PC-9 (cell line): ENCODE measurements at regions not wholly inside any gene's neighbourhood (a gene's known extent, or its start where the extent isn't known, plus 50 kb on each side); places are given as distances from the start of the nearest gene placed in this dataset.
A peak's percentile ranks its signal among the peaks of the same experiment; 100 is the strongest.

Experiments
- BruUV-seq: library from RNA; stranded (reverse); fragments of 400-500 nt; replicated peaks from 2 replicates; lab custom pipeline; 2021; lab: Mats Ljungman, UMichigan
- CTCF ChIA-PET: fragments of 300-600 bp; sonication (Branson Sonifier 250); formaldehyde crosslinking; loops from one replicate; lab custom pipeline; 2022; ENCODE audit warnings: antibody characterized with exemption; lab: Charles Lee
- POLR2A ChIA-PET: fragments of 300-600 bp; sonication (Branson Sonifier 250); formaldehyde crosslinking; loops from one replicate; lab custom pipeline; 2022; ENCODE audit warnings: antibody characterized with exemption; ENCODE audit not compliant: unreplicated experiment; lab: Charles Lee
- DNase-seq, 2 experiments: peaks; one replicate each; pipeline versions ENCODE4 v3.0.0 to v3.0.0-alpha.2; 2015 to 2022; ENCODE audit warnings: mixed read lengths in 1 of 2
- H2AFZ ChIP-seq: fragments of 200-600 bp; sonication (generic); 2 replicates; pipeline ENCODE4 v1.8.1; 2017; ENCODE audit warnings: antibody characterized with exemption
- H3F3A ChIP-seq: fragments of 200-600 bp; sonication (generic); 2 replicates; pipeline ENCODE4 v1.8.1; 2017; ENCODE audit warnings: antibody characterized with exemption, mild to moderate bottlenecking, low read depth; ENCODE audit not compliant: insufficient read depth
- H3K27ac ChIP-seq: fragments of 200-600 bp; sonication (generic); 2 replicates; pipeline ENCODE4 v1.6.1; 2016; ENCODE audit warnings: mixed run types
- H3K27me3 ChIP-seq: fragments of 200-600 bp; sonication (generic); 2 replicates; pipeline ENCODE4 v1.6.1; 2016; ENCODE audit warnings: low read depth, mixed run types; ENCODE audit not compliant: insufficient read depth
- H3K36me3 ChIP-seq: fragments of 200-600 bp; sonication (generic); 2 replicates; pipeline ENCODE4 v1.6.1; 2016; ENCODE audit warnings: low read depth, mixed run types
- H3K4me1 ChIP-seq: fragments of 200-600 bp; sonication (generic); replicated peaks from 2 replicates; pipeline ENCODE4 v1.6.1; 2016; ENCODE audit warnings: mixed run types; ENCODE audit not compliant: insufficient read depth
- H3K4me2 ChIP-seq: fragments of 200-600 bp; sonication (generic); 2 replicates; pipeline ENCODE4 v1.6.1; 2017; ENCODE audit warnings: mixed run types
- H3K4me3 ChIP-seq: fragments of 200-600 bp; sonication (generic); 2 replicates; pipeline ENCODE4 v1.6.1; 2016; ENCODE audit warnings: mixed run types
- H3K79me2 ChIP-seq: fragments of 200-600 bp; sonication (generic); 2 replicates; pipeline ENCODE4 v1.6.1; 2017; ENCODE audit warnings: low read depth, mixed run types
- H3K9me2 ChIP-seq: fragments of 200-600 bp; sonication (generic); 2 replicates; pipeline ENCODE4 v1.8.1; 2017; ENCODE audit warnings: mild to moderate bottlenecking; ENCODE audit not compliant: insufficient read depth
- H3K9me3 ChIP-seq: fragments of 200-600 bp; sonication (generic); 2 replicates; pipeline ENCODE4 v1.8.1; 2016; ENCODE audit warnings: low read depth; ENCODE audit not compliant: insufficient read depth
- H4K20me1 ChIP-seq: fragments of 200-600 bp; sonication (generic); 2 replicates; pipeline ENCODE4 v1.8.1; 2017; ENCODE audit not compliant: insufficient read depth
- EZH2 ChIP-seq: fragments of 200-600 bp; sonication (generic); IDR thresholded peaks from 2 replicates; pipeline ENCODE4 v1.8.0; 2017; ENCODE audit warnings: antibody characterized with exemption, low read depth
- intact Hi-C: fragments of 100-400 bp; cut with micrococcal nuclease; formaldehyde crosslinking; loops from one replicate; pipeline ENCODE4 v1.10.0; 2022; ENCODE audit not compliant: unreplicated experiment
- TF ChIP-seq, protein P1 (sequence below): fragments of 200-600 bp; sonication (generic); conservative IDR thresholded peaks from 2 replicates; pipeline ENCODE4 v1.6.1; 2017; ENCODE audit warnings: mixed run types, antibody characterized with exemption, mild to moderate bottlenecking, moderate library complexity

DNA sequence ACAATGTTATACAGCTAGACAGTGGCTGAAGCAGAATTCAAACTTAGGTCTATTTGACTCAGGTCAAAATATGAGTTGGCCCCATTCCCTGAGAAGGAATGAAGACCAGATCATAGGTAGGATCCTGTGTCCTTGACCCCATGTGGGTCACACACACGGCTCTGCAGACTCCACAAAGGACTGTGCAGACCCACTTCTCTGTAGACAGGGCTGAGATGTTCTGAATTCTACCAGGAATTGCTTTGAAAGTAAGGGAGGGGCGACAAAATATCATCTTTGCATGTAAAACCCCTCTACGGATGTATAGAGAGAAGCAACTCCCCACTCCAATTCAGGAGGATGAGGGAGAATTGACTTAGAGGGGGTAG, 62.3 kb upstream of the CTIF start:
- Histone ChIP-seq H2AFZ (no peak overlapping the region), H3K4me3 (no peak overlapping the region), H3K9me3 (no peaks in the 10 kb centered on the region), H3K36me3 (no peaks in the 10 kb centered on the region), H3F3A (peaks cover 5% of the 10 kb centered on the region; the same call in 1 of the 2 replicates), H3K9me2 (no peaks in the 10 kb centered on the region), H3K27me3 (no peaks in the 10 kb centered on the region), H3K27ac (no peak overlapping the region), H3K4me1 (no peaks in the 10 kb centered on the region), H3K79me2 (no peaks in the 10 kb centered on the region), H3K4me2 (no peak overlapping the region), H4K20me1 (no peaks in the 10 kb centered on the region)
- DNase-seq, result no peak
- ChIA-PET CTCF (interaction anchor here (0.7 kb wide), 1 partner anchor 831 kb away, joined by 4 read pairs; no protein-coding TSS in a partner anchor), POLR2A (no interaction called here)
- TF ChIP-seq EZH2, result no peak
- TF ChIP-seq, protein P1, sequence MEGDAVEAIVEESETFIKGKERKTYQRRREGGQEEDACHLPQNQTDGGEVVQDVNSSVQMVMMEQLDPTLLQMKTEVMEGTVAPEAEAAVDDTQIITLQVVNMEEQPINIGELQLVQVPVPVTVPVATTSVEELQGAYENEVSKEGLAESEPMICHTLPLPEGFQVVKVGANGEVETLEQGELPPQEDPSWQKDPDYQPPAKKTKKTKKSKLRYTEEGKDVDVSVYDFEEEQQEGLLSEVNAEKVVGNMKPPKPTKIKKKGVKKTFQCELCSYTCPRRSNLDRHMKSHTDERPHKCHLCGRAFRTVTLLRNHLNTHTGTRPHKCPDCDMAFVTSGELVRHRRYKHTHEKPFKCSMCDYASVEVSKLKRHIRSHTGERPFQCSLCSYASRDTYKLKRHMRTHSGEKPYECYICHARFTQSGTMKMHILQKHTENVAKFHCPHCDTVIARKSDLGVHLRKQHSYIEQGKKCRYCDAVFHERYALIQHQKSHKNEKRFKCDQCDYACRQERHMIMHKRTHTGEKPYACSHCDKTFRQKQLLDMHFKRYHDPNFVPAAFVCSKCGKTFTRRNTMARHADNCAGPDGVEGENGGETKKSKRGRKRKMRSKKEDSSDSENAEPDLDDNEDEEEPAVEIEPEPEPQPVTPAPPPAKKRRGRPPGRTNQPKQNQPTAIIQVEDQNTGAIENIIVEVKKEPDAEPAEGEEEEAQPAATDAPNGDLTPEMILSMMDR, result no peak
- BruUV-seq, result no TSS peak
- intact Hi-C loops, result loop anchor here (1.0 kb wide), 2 partner anchors 129 to 186 kb away; no protein-coding TSS in a partner anchor

DNA sequence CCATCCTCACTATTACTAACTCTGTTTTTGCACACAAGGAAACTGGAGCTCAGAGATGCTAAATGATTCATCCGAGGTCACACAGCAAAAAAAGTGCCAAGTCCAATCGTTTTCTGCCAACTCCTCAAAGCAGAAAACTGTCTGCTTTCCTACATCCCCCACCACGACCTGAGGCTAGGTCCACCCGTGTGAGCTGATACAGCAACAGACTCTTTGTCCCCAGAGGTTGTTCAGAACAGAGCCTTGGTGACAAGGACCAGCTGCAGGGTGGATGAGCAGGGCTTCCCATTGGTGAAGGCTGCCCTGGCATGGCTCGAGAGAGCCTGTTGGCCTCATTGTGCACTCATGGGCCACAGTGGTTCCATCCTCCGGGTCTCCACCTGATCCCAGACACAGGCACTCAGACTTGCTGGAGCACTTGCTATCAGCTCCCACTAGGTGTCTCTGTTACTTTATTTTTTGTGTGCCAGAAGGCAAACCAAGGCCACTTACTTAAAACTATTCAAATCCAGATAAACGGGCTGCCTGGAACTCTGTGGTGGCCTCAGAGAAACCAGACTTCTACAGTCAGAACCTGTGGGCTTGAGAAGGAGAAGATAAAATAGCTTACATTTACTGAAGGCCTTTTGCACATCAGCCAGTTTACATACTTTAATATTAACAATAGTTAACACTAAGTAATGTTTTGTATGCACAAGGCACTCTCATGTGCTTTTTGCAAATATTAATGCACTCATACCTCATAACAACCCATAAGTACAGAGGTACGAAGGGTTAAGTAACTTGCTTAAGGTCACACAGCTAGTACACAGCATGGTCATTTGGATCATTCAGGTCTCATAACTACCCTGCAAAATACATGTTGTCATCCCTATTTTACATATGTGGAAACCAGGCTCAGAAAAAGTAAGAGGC, 62.9 kb upstream of the CTIF start:
- H3K79me2 ChIP-seq, result no peaks in the 10 kb centered on the region
- POLR2A ChIA-PET, result interaction anchor here (0.6 kb wide), 1 partner anchor 98 kb away, joined by 4 read pairs; no protein-coding TSS in a partner anchor
- BruUV-seq, result no TSS peak
- no peaks in the 10 kb centered on the region for H4K20me1 ChIP-seq
- no peak for TF ChIP-seq EZH2
- TF ChIP-seq, protein P1, result peak; percentile 90
- no peaks in the 10 kb centered on the region for H3K4me1 ChIP-seq
- H2AFZ ChIP-seq, result no peak overlapping the region
- peak; percentile 50 to 70 for DNase-seq
- peaks cover 5% of the 10 kb centered on the region; the same call in 1 of the 2 replicates for H3F3A ChIP-seq
- no peak overlapping the region for H3K4me3 ChIP-seq
- no peaks in the 10 kb centered on the region for H3K9me3 ChIP-seq
- intact Hi-C loops, result loop anchor here (1.0 kb wide), 2 partner anchors 129 to 186 kb away; no protein-coding TSS in a partner anchor
- no peaks in the 10 kb centered on the region for H3K36me3 ChIP-seq
- no peak overlapping the region for H3K4me2 ChIP-seq
- H3K27ac ChIP-seq, result no peak overlapping the region
- no peaks in the 10 kb centered on the region for H3K9me2 ChIP-seq
- no peaks in the 10 kb centered on the region for H3K27me3 ChIP-seq
- CTCF ChIA-PET, result interaction anchor here (0.5 to 0.7 kb wide), 2 partner anchors 658 to 831 kb away, joined by 3 to 4 read pairs; no protein-coding TSS in a partner anchor

DNA sequence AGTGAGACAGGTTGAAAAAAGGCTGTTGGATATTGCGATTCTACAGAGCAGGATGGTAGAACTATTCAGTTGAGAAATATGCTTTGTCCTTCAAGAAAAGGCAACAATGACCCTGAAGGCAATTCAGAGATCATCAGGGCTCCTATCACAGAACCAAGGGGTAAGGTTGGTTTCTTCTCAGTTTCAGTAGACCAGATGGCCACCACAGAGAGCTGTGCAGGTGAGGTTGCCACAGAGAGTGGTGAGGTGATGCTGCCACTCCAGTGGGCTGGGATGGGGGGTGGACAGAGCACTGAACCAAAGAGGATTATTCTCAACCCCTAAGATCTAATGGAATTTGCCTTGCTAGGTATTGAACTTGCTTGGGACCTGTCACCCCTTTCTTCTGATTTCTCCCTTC, 64.6 kb upstream of the ZBTB7C start:
- Histone ChIP-seq H3K27ac (no peak overlapping the region), H4K20me1 (no peaks in the 10 kb centered on the region), H3K79me2 (no peaks in the 10 kb centered on the region), H3K4me3 (no peak overlapping the region), H2AFZ (no peak overlapping the region), H3K9me3 (no peaks in the 10 kb centered on the region), H3F3A (peaks cover 5% of the 10 kb centered on the region; the same call in 1 of the 2 replicates), H3K36me3 (no peaks in the 10 kb centered on the region), H3K4me2 (no peak overlapping the region), H3K9me2 (no peaks in the 10 kb centered on the region), H3K4me1 (no peaks in the 10 kb centered on the region), H3K27me3 (no peaks in the 10 kb centered on the region)
- POLR2A ChIA-PET, result no interaction called here
- CTCF ChIA-PET, result interaction anchor here (0.6 to 0.8 kb wide), 2 partner anchors 86 to 321 kb away, joined by 3 read pairs; no protein-coding TSS in a partner anchor
- TF ChIP-seq EZH2, result no peak
- TF ChIP-seq, protein P1, result no peak
- BruUV-seq, result no TSS peak
- peak in 1 of 2 experiments; percentile 18 for DNase-seq
- intact Hi-C loops, result no loop called here
